ENCODE measurements at regions not wholly inside any gene's neighbourhood (a gene's known extent, or its start where the extent isn't known, plus 50 kb on each side); places are given as distances from the start of the nearest gene placed in this dataset.
A peak's percentile ranks its signal among the peaks of the same experiment; 100 is the strongest.

DNA sequence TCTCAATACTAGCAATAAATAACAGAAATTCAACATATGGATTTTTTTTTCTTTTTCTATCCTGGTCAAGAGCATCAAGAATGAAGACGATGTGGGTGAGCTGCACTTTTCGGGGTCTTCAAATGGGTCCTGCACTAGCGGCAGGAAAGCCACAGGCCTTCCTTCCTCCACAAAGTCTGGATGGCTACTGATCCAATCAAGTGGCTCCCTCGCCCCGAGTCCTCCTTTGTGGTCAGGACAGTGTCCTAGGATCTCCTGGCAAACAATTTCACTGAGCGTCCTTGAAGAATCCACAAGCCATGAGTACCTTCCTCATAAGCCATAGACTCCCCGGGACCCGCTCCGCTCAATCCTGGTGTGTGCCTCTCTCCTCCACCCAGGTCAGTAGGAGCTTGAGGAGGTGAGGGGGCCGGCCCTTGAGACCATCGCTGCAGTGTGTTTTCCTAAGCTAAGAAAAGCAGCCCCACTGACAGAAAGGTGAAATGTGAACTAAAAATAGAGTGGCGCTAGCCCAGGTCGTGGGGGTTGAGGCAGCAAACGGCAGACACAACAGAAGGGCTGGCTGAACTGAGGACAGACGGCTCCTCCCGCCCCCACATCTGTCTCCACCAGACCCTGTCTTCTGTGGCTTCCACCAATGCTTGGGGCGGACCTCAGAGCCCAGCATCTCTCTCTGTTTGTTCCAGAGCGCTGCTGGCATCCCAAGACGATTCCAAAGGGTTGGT is 202.3 kb downstream of the HERPUD2 start:
- no peaks in the 10 kb centered on the region for H3K36me3 Mint-ChIP-seq (ENCODE audit: insufficient read depth)
- no peak for DNase-seq (ENCODE audit: low spot score, unreplicated experiment)
- no peak for TF ChIP-seq CTCF (IDR thresholded peaks at IDR 0.05; ENCODE audit: unreplicated experiment)
- H3K4me1 Mint-ChIP-seq (ENCODE audit: low read depth): no peaks in the 10 kb centered on the region
- H3K27ac Mint-ChIP-seq: no peak overlapping the region
- H3K9me3 Mint-ChIP-seq (ENCODE audit: low read depth): no peaks in the 10 kb centered on the region
- no peaks in the 10 kb centered on the region for H3K27me3 Mint-ChIP-seq
- H3K4me3 Mint-ChIP-seq (ENCODE audit: low read depth): no peak overlapping the region

DNA sequence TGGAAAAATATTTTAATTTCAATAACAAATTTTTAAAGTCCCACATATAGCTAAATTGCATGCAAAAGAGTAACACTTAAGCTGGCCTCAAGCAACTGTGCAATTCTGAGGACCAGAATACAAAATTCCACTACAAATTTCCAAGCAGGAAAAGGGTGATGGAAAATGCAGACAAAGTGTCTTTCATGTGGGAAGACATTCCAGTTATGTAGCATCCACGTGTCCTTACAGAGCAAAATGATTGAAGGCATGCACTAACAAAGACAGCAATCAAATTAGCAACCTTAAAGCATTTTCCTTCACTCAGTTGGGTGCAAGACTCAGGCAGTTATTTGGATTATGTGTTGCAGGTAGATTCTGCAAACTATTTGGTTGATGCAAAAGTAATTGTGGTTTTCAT is 203.7 kb downstream of the HERPUD2 start:
- no peak overlapping the region for H3K27ac Mint-ChIP-seq
- H3K27me3 Mint-ChIP-seq: no peaks in the 10 kb centered on the region
- no peak for DNase-seq (ENCODE audit: low spot score, unreplicated experiment)
- H3K36me3 Mint-ChIP-seq (ENCODE audit: insufficient read depth): no peaks in the 10 kb centered on the region
- TF ChIP-seq CTCF (IDR thresholded peaks at IDR 0.05; ENCODE audit: unreplicated experiment): no peak
- no peaks in the 10 kb centered on the region for H3K4me1 Mint-ChIP-seq (ENCODE audit: low read depth)
- H3K4me3 Mint-ChIP-seq (ENCODE audit: low read depth): no peak overlapping the region
- H3K9me3 Mint-ChIP-seq (ENCODE audit: low read depth): no peaks in the 10 kb centered on the region

- Mint-ChIP-seq H3K4me1 (ENCODE audit: low read depth) (peaks cover 4% of the 10 kb centered on the region), H3K27ac (no peak overlapping the region), H3K36me3 (ENCODE audit: insufficient read depth) (no peaks in the 10 kb centered on the region), H3K9me3 (ENCODE audit: low read depth) (no peaks in the 10 kb centered on the region), H3K27me3 (peaks cover 7% of the 10 kb centered on the region), H3K4me3 (ENCODE audit: low read depth) (no peak overlapping the region)
- no peak for TF ChIP-seq CTCF (IDR thresholded peaks at IDR 0.05; ENCODE audit: unreplicated experiment)
- DNase-seq (ENCODE audit: low spot score, unreplicated experiment): no peak
These were observed 207.1 kb downstream of the HERPUD2 start for GRCh38 chr7:35487841-35488240.

DNA sequence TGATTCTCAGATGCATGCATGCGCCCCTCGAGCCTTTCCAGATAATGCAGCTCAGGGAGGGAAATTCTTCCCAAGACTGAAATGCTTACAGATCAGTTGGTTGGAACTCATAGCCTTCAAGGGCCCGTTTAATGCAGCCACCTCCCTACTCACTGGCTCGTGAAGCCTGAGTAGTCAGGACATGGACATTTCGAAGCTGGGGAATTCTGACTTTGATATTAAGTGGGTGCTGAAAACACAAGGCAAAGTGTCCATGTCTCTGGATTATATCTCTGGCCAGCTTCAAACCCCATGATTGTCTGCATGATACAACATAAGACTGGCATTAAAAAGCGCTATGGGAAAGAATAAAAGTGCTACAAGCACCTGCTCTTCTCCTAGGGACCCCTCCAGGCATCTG is 207.5 kb downstream of the HERPUD2 start:
- no peak for DNase-seq (ENCODE audit: low spot score, unreplicated experiment)
- H3K36me3 Mint-ChIP-seq (ENCODE audit: insufficient read depth): no peaks in the 10 kb centered on the region
- H3K4me1 Mint-ChIP-seq (ENCODE audit: low read depth): peaks cover 4% of the 10 kb centered on the region
- no peak overlapping the region for H3K27ac Mint-ChIP-seq
- H3K27me3 Mint-ChIP-seq: peaks cover 8% of the 10 kb centered on the region
- no peaks in the 10 kb centered on the region for H3K9me3 Mint-ChIP-seq (ENCODE audit: low read depth)
- no peak overlapping the region for H3K4me3 Mint-ChIP-seq (ENCODE audit: low read depth)
- no peak for TF ChIP-seq CTCF (IDR thresholded peaks at IDR 0.05; ENCODE audit: unreplicated experiment)

GRCh38 chr7:35485436-35485835 is 209.5 kb downstream of the HERPUD2 start:
- TF ChIP-seq CTCF (IDR thresholded peaks at IDR 0.05; ENCODE audit: unreplicated experiment): no peak
- H3K4me1 Mint-ChIP-seq (ENCODE audit: low read depth): peaks cover 4% of the 10 kb centered on the region
- H3K27me3 Mint-ChIP-seq: peaks cover 16% of the 10 kb centered on the region
- H3K36me3 Mint-ChIP-seq (ENCODE audit: insufficient read depth): no peaks in the 10 kb centered on the region
- no peak for DNase-seq (ENCODE audit: low spot score, unreplicated experiment)
- peak overlapping the region; percentile 36 for H3K27ac Mint-ChIP-seq
- H3K4me3 Mint-ChIP-seq (ENCODE audit: low read depth): no peak overlapping the region
- no peaks in the 10 kb centered on the region for H3K9me3 Mint-ChIP-seq (ENCODE audit: low read depth)

Measured in progenitor cell of endocrine pancreas (in vitro differentiated cells).